ENCODE measurements at regions not wholly inside any gene's neighbourhood (a gene's known extent, or its start where the extent isn't known, plus 50 kb on each side); places are given as distances from the start of the nearest gene placed in this dataset.

DNA sequence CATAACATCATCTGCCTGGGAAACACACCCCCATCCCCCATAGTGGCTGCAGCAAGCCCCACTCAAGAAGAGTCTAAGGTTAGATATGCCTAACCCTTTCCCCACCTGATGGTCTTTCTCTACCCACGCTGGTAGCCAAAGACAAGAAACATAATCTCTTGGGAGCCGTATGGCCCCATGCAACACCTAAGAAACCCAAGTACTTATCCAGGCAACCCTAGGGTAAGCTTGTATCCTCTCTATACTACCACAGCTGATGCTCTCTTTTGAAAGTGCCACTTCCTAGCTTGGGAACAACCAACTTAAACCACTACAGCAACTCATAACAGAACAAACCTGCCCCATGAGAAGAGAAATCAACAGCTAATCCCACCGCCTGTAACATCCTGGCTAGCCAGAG, 161.1 kb downstream of the MSN start:
- TF ChIP-seq ZNF121 (CRISPR knock-in tag; IDR thresholded peaks at IDR 0.05) = no peak
- TF ChIP-seq, protein P1, sequence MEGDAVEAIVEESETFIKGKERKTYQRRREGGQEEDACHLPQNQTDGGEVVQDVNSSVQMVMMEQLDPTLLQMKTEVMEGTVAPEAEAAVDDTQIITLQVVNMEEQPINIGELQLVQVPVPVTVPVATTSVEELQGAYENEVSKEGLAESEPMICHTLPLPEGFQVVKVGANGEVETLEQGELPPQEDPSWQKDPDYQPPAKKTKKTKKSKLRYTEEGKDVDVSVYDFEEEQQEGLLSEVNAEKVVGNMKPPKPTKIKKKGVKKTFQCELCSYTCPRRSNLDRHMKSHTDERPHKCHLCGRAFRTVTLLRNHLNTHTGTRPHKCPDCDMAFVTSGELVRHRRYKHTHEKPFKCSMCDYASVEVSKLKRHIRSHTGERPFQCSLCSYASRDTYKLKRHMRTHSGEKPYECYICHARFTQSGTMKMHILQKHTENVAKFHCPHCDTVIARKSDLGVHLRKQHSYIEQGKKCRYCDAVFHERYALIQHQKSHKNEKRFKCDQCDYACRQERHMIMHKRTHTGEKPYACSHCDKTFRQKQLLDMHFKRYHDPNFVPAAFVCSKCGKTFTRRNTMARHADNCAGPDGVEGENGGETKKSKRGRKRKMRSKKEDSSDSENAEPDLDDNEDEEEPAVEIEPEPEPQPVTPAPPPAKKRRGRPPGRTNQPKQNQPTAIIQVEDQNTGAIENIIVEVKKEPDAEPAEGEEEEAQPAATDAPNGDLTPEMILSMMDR (IDR thresholded peaks at IDR 0.05) = no peak
- TF ChIP-seq CBFB (CRISPR knock-in tag; IDR thresholded peaks at IDR 0.05; ENCODE audit: low read depth) = no peak
- TF ChIP-seq ZBTB21 (CRISPR knock-in tag; IDR thresholded peaks at IDR 0.05; ENCODE audit: borderline replicate concordance) = no peak
- TF ChIP-seq, protein P2, sequence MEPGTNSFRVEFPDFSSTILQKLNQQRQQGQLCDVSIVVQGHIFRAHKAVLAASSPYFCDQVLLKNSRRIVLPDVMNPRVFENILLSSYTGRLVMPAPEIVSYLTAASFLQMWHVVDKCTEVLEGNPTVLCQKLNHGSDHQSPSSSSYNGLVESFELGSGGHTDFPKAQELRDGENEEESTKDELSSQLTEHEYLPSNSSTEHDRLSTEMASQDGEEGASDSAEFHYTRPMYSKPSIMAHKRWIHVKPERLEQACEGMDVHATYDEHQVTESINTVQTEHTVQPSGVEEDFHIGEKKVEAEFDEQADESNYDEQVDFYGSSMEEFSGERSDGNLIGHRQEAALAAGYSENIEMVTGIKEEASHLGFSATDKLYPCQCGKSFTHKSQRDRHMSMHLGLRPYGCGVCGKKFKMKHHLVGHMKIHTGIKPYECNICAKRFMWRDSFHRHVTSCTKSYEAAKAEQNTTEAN (CRISPR knock-in tag; IDR thresholded peaks at IDR 0.05) = no peak
- TF ChIP-seq, protein P3, sequence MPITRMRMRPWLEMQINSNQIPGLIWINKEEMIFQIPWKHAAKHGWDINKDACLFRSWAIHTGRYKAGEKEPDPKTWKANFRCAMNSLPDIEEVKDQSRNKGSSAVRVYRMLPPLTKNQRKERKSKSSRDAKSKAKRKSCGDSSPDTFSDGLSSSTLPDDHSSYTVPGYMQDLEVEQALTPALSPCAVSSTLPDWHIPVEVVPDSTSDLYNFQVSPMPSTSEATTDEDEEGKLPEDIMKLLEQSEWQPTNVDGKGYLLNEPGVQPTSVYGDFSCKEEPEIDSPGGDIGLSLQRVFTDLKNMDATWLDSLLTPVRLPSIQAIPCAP (CRISPR knock-in tag; IDR thresholded peaks at IDR 0.05) = no peak
- TF ChIP-seq SOX15 (CRISPR knock-in tag; IDR thresholded peaks at IDR 0.05) = no peak
- TF ChIP-seq, protein P4, sequence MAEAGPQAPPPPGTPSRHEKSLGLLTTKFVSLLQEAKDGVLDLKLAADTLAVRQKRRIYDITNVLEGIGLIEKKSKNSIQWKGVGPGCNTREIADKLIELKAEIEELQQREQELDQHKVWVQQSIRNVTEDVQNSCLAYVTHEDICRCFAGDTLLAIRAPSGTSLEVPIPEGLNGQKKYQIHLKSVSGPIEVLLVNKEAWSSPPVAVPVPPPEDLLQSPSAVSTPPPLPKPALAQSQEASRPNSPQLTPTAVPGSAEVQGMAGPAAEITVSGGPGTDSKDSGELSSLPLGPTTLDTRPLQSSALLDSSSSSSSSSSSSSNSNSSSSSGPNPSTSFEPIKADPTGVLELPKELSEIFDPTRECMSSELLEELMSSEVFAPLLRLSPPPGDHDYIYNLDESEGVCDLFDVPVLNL (CRISPR knock-in tag; IDR thresholded peaks at IDR 0.05; ENCODE audit: borderline replicate concordance, low read depth) = no peak
- TF ChIP-seq, protein P5, sequence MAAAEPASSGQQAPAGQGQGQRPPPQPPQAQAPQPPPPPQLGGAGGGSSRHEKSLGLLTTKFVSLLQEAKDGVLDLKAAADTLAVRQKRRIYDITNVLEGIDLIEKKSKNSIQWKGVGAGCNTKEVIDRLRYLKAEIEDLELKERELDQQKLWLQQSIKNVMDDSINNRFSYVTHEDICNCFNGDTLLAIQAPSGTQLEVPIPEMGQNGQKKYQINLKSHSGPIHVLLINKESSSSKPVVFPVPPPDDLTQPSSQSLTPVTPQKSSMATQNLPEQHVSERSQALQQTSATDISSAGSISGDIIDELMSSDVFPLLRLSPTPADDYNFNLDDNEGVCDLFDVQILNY (CRISPR knock-in tag; IDR thresholded peaks at IDR 0.05) = no peak
- TF ChIP-seq, protein P6, sequence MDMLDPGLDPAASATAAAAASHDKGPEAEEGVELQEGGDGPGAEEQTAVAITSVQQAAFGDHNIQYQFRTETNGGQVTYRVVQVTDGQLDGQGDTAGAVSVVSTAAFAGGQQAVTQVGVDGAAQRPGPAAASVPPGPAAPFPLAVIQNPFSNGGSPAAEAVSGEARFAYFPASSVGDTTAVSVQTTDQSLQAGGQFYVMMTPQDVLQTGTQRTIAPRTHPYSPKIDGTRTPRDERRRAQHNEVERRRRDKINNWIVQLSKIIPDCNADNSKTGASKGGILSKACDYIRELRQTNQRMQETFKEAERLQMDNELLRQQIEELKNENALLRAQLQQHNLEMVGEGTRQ (CRISPR knock-in tag; IDR thresholded peaks at IDR 0.05) = no peak
- TF ChIP-seq, protein P7, sequence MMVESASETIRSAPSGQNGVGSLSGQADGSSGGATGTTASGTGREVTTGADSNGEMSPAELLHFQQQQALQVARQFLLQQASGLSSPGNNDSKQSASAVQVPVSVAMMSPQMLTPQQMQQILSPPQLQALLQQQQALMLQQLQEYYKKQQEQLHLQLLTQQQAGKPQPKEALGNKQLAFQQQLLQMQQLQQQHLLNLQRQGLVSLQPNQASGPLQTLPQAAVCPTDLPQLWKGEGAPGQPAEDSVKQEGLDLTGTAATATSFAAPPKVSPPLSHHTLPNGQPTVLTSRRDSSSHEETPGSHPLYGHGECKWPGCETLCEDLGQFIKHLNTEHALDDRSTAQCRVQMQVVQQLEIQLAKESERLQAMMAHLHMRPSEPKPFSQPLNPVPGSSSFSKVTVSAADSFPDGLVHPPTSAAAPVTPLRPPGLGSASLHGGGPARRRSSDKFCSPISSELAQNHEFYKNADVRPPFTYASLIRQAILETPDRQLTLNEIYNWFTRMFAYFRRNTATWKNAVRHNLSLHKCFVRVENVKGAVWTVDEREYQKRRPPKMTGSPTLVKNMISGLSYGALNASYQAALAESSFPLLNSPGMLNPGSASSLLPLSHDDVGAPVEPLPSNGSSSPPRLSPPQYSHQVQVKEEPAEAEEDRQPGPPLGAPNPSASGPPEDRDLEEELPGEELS (CRISPR knock-in tag; IDR thresholded peaks at IDR 0.05) = no peak
